ENCODE measurements at regions not wholly inside any gene's neighbourhood (a gene's known extent, or its start where the extent isn't known, plus 50 kb on each side); places are given as distances from the start of the nearest gene placed in this dataset.

- TF ChIP-seq CTCF (IDR thresholded peaks at IDR 0.05) (no peak), POLR2A (IDR thresholded peaks at IDR 0.05) (no peak)
- Histone ChIP-seq H3K4me1 (peaks cover 26% of the 10 kb centered on the region), H3K9me3 (no peaks in the 10 kb centered on the region), H3K27ac (no peak overlapping the region), H3K36me3 (ENCODE audit: low read depth, missing control alignments) (no peaks in the 10 kb centered on the region), H3K27me3 (no peaks in the 10 kb centered on the region), H3K4me3 (no peak overlapping the region)
- DNase-seq: no peak
- intact Hi-C loops (cut with DNase I; ENCODE audit: low total_unique reads): no loop called here
Observed at GRCh38 chr3:56864090-56864489, 62.3 kb upstream of the ARHGEF3 start.

GRCh38 chr3:56862352-56863062, 60.8 kb upstream of the ARHGEF3 start:
- 40 to 44% methylated on average over 6 of the region's 6 CpGs for WGBS, 2 donors
- no peaks in the 10 kb centered on the region for H3K9me3 ChIP-seq
- no peaks in the 10 kb centered on the region for H3K27me3 ChIP-seq
- H3K36me3 ChIP-seq (ENCODE audit: low read depth, missing control alignments): no peaks in the 10 kb centered on the region
- H3K27ac ChIP-seq: peak overlapping the region; percentile 19 to 52
- intact Hi-C loops (cut with DNase I; ENCODE audit: low total_unique reads): no loop called here
- H3K4me3 ChIP-seq: no peak overlapping the region
- no peak for TF ChIP-seq CTCF (IDR thresholded peaks at IDR 0.05)
- no peak for TF ChIP-seq POLR2A (IDR thresholded peaks at IDR 0.05)
- peaks cover 18% of the 10 kb centered on the region for H3K4me1 ChIP-seq
- DNase-seq: peak; percentile 86

GRCh38 chr3:56861511-56861910, 59.8 kb upstream of the ARHGEF3 start:
- Histone ChIP-seq H3K9me3 (no peaks in the 10 kb centered on the region), H3K27me3 (no peaks in the 10 kb centered on the region), H3K4me1 (peaks cover 18% of the 10 kb centered on the region), H3K4me3 (no peak overlapping the region), H3K36me3 (ENCODE audit: low read depth, missing control alignments) (no peaks in the 10 kb centered on the region), H3K27ac (peak overlapping the region in 1 of 2 donors; percentile 52)
- WGBS, 2 donors: 59 to 84% methylated on average over 3 of the region's 3 CpGs
- DNase-seq: no peak
- TF ChIP-seq CTCF (IDR thresholded peaks at IDR 0.05) (no peak), POLR2A (IDR thresholded peaks at IDR 0.05) (no peak)
- intact Hi-C loops (cut with DNase I; ENCODE audit: low total_unique reads): no loop called here

- no peak for DNase-seq
- H3K27me3 ChIP-seq: no peaks in the 10 kb centered on the region
- H3K4me3 ChIP-seq: no peak overlapping the region
- H3K4me1 ChIP-seq: peaks cover 18% of the 10 kb centered on the region
- TF ChIP-seq CTCF (IDR thresholded peaks at IDR 0.05): no peak
- TF ChIP-seq POLR2A (IDR thresholded peaks at IDR 0.05): no peak
- intact Hi-C loops (cut with DNase I; ENCODE audit: low total_unique reads): no loop called here
- 71 to 93% methylated on average over 3 of the region's 3 CpGs for WGBS, 2 donors
- peak overlapping the region in 1 of 2 donors; percentile 52 for H3K27ac ChIP-seq
- no peaks in the 10 kb centered on the region for H3K36me3 ChIP-seq (ENCODE audit: low read depth, missing control alignments)
- no peaks in the 10 kb centered on the region for H3K9me3 ChIP-seq
Observed at GRCh38 chr3:56860939-56861338, 59.2 kb upstream of the ARHGEF3 start.

GRCh38 chr3:56860351-56860750, 58.6 kb upstream of the ARHGEF3 start:
- Histone ChIP-seq H3K9me3 (no peaks in the 10 kb centered on the region), H3K4me1 (peaks cover 18% of the 10 kb centered on the region), H3K36me3 (ENCODE audit: low read depth, missing control alignments) (no peaks in the 10 kb centered on the region), H3K4me3 (no peak overlapping the region), H3K27me3 (no peaks in the 10 kb centered on the region), H3K27ac (peak overlapping the region in 1 of 2 donors; percentile 52)
- no peak for TF ChIP-seq CTCF (IDR thresholded peaks at IDR 0.05)
- TF ChIP-seq POLR2A (IDR thresholded peaks at IDR 0.05): no peak
- intact Hi-C loops (cut with DNase I; ENCODE audit: low total_unique reads): no loop called here
- no peak for DNase-seq
